GM19099 (cell line): ENCODE measurements at regions not wholly inside any gene's neighbourhood (a gene's known extent, or its start where the extent isn't known, plus 50 kb on each side); places are given as distances from the start of the nearest gene placed in this dataset.

Experiments
- POLR2A ChIP-seq: IDR thresholded peaks from 3 replicates; pipeline ENCODE4 v1.6.1; 2011; ENCODE audit warnings: low read depth; ENCODE audit not compliant: insufficient read length; ENCODE audit errors: extremely low read depth

DNA sequence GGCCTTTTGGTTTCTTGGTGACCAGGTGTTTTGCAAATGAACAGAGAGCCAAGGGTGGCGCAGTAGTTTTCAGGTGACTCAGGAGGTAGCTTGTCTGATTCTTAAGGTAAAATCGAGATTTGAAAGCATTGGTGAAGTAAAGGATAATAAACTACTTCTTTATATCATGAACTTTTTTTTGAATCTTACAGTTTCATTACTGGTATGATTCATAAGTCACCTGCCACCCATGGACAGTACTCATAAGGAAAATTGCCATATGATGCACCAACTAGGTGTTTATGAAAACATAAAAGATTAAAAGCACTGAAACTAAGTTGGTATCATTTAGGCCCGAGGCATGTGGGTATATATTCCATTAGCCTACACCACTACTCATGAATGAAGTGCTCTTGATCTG, 84.1 kb upstream of the MGAT5 start:
- TF ChIP-seq POLR2A: no peak

DNA sequence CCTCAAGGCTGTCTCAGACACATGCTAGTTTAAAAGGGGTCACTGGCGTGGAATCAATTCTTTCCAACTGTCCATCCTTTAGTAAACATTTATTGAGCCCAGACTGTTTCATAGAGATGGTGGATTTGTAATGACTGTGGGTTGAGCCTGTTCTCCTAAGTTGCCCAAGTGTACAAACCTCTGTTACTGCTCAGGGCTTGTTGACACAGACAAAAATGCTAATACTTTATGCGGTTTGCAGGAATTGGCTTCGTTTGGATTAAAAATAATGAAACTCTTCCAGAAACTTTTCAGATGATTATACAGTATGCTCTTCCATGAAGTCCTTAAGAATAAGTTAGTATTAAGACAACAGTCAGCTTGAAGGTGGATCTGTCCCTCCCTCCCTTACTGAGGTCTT, 83.6 kb upstream of the MGAT5 start:
- no peak for TF ChIP-seq POLR2A

GRCh38 chr2:134170700-134171099, 83.2 kb upstream of the MGAT5 start:
- no peak for TF ChIP-seq POLR2A

- TF ChIP-seq POLR2A: no peak
These were observed 80.4 kb upstream of the MGAT5 start for GRCh38 chr2:134173338-134174016.

- TF ChIP-seq POLR2A: no peak
These were observed 79.2 kb upstream of the MGAT5 start for GRCh38 chr2:134174711-134175110.

DNA sequence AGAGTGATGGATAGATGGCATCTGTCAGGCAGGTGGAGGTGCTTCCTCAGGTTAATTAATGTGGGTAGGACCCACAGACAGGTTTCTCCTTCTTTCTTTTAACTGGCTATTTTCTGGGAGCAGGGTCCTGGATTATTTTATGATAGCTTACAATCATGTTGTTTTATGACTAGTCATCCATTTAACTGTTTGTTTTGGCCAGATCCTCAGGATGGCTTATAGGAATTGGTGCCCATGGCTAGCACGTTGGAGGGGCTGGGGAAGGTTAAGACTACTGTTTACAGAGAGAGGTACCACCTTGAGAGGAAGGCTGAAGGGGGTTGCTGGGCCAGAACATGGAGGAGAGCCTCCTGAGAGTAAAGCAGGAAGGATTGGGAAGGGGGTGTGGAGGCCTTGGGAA, 78.0 kb upstream of the MGAT5 start:
- TF ChIP-seq POLR2A: no peak

GRCh38 chr2:134177351-134177931, 76.4 kb upstream of the MGAT5 start:
- TF ChIP-seq POLR2A: no peak

DNA sequence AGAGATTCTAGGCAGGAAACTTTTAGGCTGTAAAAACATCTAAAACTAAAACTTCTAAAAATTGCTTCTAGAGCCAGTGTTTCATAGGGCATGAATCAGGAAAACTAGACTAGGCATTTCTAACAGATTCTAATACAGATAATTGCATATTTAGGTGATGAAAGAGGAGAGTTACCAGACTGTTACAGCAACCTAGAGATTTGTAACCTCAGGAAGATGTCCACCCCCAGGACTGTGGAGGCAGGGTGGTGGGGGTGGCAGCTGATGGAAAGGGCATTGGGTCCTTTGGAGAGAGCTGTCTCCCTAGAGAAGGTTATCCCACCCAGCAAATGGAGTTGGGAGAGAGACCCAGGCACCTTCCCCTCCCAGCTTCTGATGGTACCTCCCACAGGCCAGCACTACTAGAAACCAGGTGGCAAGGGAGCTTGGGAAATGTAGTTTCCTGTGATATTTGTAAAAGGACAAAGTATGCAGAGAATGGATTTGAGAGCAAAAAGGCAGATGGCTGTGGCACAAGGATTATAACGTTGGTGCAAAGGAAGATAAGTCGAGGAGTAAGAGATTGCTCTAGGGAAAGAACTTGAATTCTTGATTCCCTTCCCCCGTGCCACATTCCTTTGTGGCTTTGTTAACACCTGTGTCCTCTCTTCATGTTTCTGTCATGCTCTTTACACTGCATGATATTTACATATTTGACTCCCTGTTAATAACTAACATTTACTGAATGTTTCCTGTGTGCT, 75.6 kb upstream of the MGAT5 start:
- no peak for TF ChIP-seq POLR2A

GRCh38 chr2:134181219-134181618, 72.7 kb upstream of the MGAT5 start:
- no peak for TF ChIP-seq POLR2A

GRCh38 chr2:134183679-134184078, 70.2 kb upstream of the MGAT5 start:
- no peak for TF ChIP-seq POLR2A

- TF ChIP-seq POLR2A: no peak
These were observed 68.2 kb upstream of the MGAT5 start for GRCh38 chr2:134185639-134186038.

GRCh38 chr2:134189009-134189720, 64.7 kb upstream of the MGAT5 start:
- TF ChIP-seq POLR2A: no peak

GRCh38 chr2:134190062-134190806, 63.6 kb upstream of the MGAT5 start:
- TF ChIP-seq POLR2A: no peak

- no peak for TF ChIP-seq POLR2A
These were observed 63.1 kb upstream of the MGAT5 start for GRCh38 chr2:134190807-134191203.

DNA sequence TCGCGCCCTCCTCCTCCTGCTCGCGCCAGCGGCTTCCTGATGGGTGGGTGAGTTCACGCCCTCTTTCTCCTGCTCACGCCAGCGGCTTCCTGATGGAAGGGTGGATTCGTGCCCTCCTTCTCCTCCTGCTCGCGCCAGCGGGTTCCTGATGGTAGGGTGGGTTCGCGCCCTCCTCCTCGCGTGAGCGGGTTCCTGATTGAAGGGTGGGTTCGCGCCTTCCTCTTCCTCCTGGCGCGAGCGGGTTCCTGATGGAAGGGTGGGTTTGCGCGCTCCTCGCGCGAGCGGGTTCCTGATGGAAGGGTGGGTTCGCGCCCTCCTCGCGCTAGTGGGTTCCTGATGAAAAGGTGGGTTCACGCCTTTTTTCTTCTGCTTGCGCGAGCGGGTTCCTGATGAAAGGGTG, 62.0 kb upstream of the MGAT5 start:
- TF ChIP-seq POLR2A: no peak
